ENCODE measurements at regions not wholly inside any gene's neighbourhood (a gene's known extent, or its start where the extent isn't known, plus 50 kb on each side); places are given as distances from the start of the nearest gene placed in this dataset.

DNA sequence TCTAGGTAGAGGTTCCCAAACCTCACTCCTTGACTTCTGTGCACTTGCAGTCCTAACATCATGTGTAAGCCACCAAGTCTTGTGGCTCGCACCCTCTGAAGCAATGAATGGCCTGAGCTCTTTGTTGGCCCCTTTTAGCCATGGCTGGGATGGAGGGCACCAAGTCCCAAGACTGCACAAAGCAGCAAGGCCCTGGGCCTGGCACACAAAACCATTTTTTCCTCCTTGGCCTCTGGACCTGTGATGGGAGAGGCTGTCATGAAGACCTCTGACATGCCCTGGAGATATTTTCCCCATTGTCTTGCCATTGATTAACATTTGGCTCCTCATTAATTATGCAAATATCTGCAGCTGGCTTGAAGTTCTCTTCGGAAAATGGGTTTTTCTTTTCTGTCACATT lies 60.3 kb upstream of the MALRD1 start:
- no peak for DNase-seq (ENCODE audit: low spot score)
- no peak for ATAC-seq
- intact Hi-C loops (cut with DNase I): no loop called here

Data from sciatic nerve (tissue), 2 donors.